Mucosa of rectum (tissue), 2 donors: ENCODE measurements at regions not wholly inside any gene's neighbourhood (a gene's known extent, or its start where the extent isn't known, plus 50 kb on each side); places are given as distances from the start of the nearest gene placed in this dataset.

ENCODE experiments used
- H3K27ac ChIP-seq, 2 donors: one replicate each; pipeline ENCODE4 v1.7.0; 2013; ENCODE audit warnings: inconsistent platforms in 2 of 2, low read depth in 2 of 2, low read length in 2 of 2
- H3K27me3 ChIP-seq, 2 donors: one replicate each; pipeline ENCODE4 v1.7.0; 2013; ENCODE audit warnings: low read length in 2 of 2; ENCODE audit not compliant: control insufficient read depth in 2 of 2, insufficient read depth in 2 of 2
- H3K36me3 ChIP-seq, 2 donors: one replicate each; pipeline ENCODE4 v1.7.0; 2013; ENCODE audit warnings: low read length in 2 of 2; ENCODE audit not compliant: control insufficient read depth in 2 of 2, insufficient read depth in 2 of 2
- H3K4me1 ChIP-seq, 2 donors: one replicate each; pipeline ENCODE4 v1.7.0; 2013; ENCODE audit warnings: low read length in 2 of 2, mild to moderate bottlenecking in 1 of 2; ENCODE audit not compliant: control insufficient read depth in 2 of 2, insufficient read depth in 2 of 2
- H3K4me3 ChIP-seq, 2 donors: one replicate each; pipeline ENCODE4 v1.7.0; 2013; ENCODE audit warnings: low read length in 2 of 2
- H3K9ac ChIP-seq, 2 donors: one replicate each; pipeline ENCODE4 v1.7.0; 2013; ENCODE audit warnings: low read length in 2 of 2, low read depth in 1 of 2, mild to moderate bottlenecking in 1 of 2
- H3K9me3 ChIP-seq, 2 donors: one replicate each; pipeline ENCODE4 v1.7.0; 2013; ENCODE audit warnings: low read length in 2 of 2; ENCODE audit not compliant: control insufficient read depth in 2 of 2
- donor health status: healthy.
- donor health status: Normal muscosa, but diverticular disease.

- Histone ChIP-seq H3K36me3 (no peaks in the 10 kb centered on the region), H3K9ac (no peak overlapping the region)
Measured at GRCh38 chr1:218692808-218693207, 347.7 kb downstream of the TGFB2 start.

GRCh38 chr1:218693599-218693998 lies 348.5 kb downstream of the TGFB2 start:
- Histone ChIP-seq H3K4me3 (no peak overlapping the region), H3K4me1 (no peaks in the 10 kb centered on the region), H3K9ac (no peak overlapping the region), H3K9me3 (no peaks in the 10 kb centered on the region), H3K27ac (no peak overlapping the region), H3K36me3 (no peaks in the 10 kb centered on the region), H3K27me3 (no peaks in the 10 kb centered on the region)

More at GRCh38 chr1:218692808-218693207, 347.7 kb downstream of the TGFB2 start:
- Histone ChIP-seq H3K4me1 (no peaks in the 10 kb centered on the region), H3K27me3 (no peaks in the 10 kb centered on the region), H3K9me3 (no peaks in the 10 kb centered on the region), H3K27ac (no peak overlapping the region), H3K4me3 (no peak overlapping the region)

DNA sequence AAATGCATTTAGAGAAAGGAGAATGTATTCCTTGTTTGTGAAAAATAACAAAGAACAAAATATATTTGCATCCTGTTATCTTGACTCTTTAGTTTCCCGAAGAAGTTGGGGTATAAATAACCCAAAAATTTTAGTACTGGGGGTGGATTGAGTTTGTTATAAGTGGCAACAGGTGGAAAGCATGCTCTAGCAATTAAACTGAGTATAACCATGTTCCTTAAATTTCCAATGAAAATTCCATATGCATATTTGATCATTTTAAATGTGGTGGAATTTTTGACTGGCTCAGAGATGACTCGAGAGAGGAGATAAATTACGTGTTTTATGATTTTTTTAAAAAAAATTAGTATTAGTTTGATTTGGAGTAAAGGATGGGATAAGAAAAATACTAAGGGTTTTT lies 348.9 kb downstream of the TGFB2 start:
- no peak overlapping the region for H3K4me3 ChIP-seq
- no peaks in the 10 kb centered on the region for H3K9me3 ChIP-seq
- no peak overlapping the region for H3K27ac ChIP-seq
- H3K9ac ChIP-seq = no peak overlapping the region
- no peaks in the 10 kb centered on the region for H3K27me3 ChIP-seq
- H3K36me3 ChIP-seq = no peaks in the 10 kb centered on the region
- no peaks in the 10 kb centered on the region for H3K4me1 ChIP-seq

DNA sequence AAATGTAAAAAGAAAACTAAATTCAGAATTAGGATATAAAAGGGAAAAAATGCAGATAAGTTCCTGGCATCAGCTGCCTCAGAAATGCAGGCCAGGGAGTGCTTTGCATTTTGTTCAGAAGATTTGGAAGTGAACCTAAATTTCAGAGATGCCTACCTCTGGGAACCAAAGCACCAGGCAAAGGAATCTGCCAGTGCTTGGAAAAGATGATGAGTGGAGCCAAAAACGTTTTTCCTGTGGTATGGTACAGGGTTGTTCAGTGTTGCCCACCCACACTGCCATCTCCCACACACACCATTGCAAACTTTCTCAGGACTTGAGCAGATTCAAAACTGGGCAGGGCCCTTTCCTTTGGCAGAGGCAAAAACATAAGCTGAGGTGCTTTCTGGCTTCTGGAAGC lies 349.5 kb downstream of the TGFB2 start:
- H3K9me3 ChIP-seq = no peaks in the 10 kb centered on the region
- no peaks in the 10 kb centered on the region for H3K4me1 ChIP-seq
- H3K9ac ChIP-seq = no peak overlapping the region
- H3K36me3 ChIP-seq = no peaks in the 10 kb centered on the region
- H3K27me3 ChIP-seq = no peaks in the 10 kb centered on the region
- no peak overlapping the region for H3K27ac ChIP-seq
- H3K4me3 ChIP-seq = no peak overlapping the region

DNA sequence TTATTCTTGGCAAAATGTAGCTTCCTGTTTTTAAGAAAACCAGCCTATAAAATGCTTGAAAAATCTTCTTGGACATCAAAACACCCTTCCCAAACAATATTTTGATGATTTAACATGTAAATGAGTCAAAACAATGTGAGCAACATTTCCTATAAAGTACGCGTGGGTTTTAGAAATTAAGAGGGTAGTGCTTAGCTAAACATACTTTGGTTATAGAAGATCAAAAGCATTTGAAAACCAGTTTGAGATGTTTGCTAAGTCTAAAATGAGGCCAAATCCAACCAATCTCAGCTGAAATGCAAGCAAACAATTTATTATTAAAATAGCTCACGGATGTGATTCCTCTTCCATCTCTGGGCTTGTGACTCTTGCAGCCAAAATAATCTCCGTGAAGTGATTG lies 350.4 kb downstream of the TGFB2 start:
- H3K27me3 ChIP-seq = no peaks in the 10 kb centered on the region
- no peak overlapping the region for H3K4me3 ChIP-seq
- no peaks in the 10 kb centered on the region for H3K9me3 ChIP-seq
- H3K27ac ChIP-seq = no peak overlapping the region
- no peak overlapping the region for H3K9ac ChIP-seq
- no peaks in the 10 kb centered on the region for H3K4me1 ChIP-seq
- no peaks in the 10 kb centered on the region for H3K36me3 ChIP-seq

- H3K27ac ChIP-seq = no peak overlapping the region
- H3K4me3 ChIP-seq = no peak overlapping the region
- H3K4me1 ChIP-seq = no peaks in the 10 kb centered on the region
- H3K9me3 ChIP-seq = no peaks in the 10 kb centered on the region
- H3K9ac ChIP-seq = no peak overlapping the region
- no peaks in the 10 kb centered on the region for H3K27me3 ChIP-seq
- H3K36me3 ChIP-seq = no peaks in the 10 kb centered on the region
Measured at GRCh38 chr1:218698141-218698540, 353.0 kb downstream of the TGFB2 start.

DNA sequence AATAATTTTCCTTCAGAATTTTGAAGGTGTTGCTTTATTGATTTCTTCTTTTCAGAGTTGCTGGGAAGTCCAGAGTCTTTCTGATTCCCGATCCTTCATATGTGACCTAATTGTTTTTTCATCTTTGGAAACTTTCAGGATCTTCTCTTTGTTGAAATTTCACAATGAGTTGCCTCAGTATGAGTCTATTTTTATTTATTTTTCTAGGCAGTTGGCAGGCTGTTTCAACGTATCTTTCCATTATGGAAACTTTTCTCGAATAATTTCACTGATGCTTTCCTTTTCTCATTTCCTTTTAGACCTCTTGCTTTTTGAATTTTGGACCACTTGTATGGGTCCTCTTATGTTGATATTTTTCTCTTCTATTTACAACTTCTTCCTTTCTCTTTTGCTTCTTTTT lies 354.3 kb downstream of the TGFB2 start:
- no peak overlapping the region for H3K27ac ChIP-seq
- no peaks in the 10 kb centered on the region for H3K27me3 ChIP-seq
- no peak overlapping the region for H3K4me3 ChIP-seq
- no peaks in the 10 kb centered on the region for H3K36me3 ChIP-seq
- H3K4me1 ChIP-seq = no peaks in the 10 kb centered on the region
- no peak overlapping the region for H3K9ac ChIP-seq
- no peaks in the 10 kb centered on the region for H3K9me3 ChIP-seq

DNA sequence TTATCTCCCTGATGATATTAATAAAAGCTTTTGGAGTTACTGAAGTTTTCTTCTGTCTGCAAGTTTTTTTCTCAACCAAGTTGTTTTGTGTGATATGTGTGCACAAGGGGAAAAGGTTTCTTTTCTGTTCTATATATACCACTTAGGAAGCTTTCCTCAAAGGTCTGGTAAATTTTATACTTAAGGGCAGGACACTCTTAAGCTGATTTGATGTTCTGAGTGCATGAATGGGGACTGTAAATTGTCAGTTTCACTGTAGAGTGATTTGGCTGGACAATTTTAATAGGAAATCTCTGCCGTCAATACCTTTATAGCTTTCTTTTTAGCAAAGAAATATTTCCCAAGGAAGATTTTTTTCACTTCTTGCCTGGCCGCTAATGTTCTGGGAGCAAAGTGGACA lies 354.7 kb downstream of the TGFB2 start:
- Histone ChIP-seq H3K27me3 (no peaks in the 10 kb centered on the region), H3K4me1 (no peaks in the 10 kb centered on the region), H3K27ac (no peak overlapping the region), H3K9ac (no peak overlapping the region), H3K4me3 (no peak overlapping the region), H3K36me3 (no peaks in the 10 kb centered on the region), H3K9me3 (no peaks in the 10 kb centered on the region)

GRCh38 chr1:218700666-218701065 lies 355.5 kb downstream of the TGFB2 start:
- no peak overlapping the region for H3K4me3 ChIP-seq
- H3K27ac ChIP-seq = no peak overlapping the region
- H3K9ac ChIP-seq = no peak overlapping the region
- H3K36me3 ChIP-seq = no peaks in the 10 kb centered on the region
- no peaks in the 10 kb centered on the region for H3K27me3 ChIP-seq
- no peaks in the 10 kb centered on the region for H3K4me1 ChIP-seq
- no peaks in the 10 kb centered on the region for H3K9me3 ChIP-seq

- Histone ChIP-seq H3K4me1 (no peaks in the 10 kb centered on the region), H3K4me3 (no peak overlapping the region), H3K27ac (no peak overlapping the region), H3K9me3 (no peaks in the 10 kb centered on the region), H3K9ac (no peak overlapping the region), H3K36me3 (no peaks in the 10 kb centered on the region), H3K27me3 (no peaks in the 10 kb centered on the region)
Measured at GRCh38 chr1:218701131-218701530, 356.0 kb downstream of the TGFB2 start.

- H3K4me3 ChIP-seq = no peak overlapping the region
- H3K27me3 ChIP-seq = no peaks in the 10 kb centered on the region
- no peak overlapping the region for H3K27ac ChIP-seq
- H3K9ac ChIP-seq = no peak overlapping the region
- no peaks in the 10 kb centered on the region for H3K36me3 ChIP-seq
- no peaks in the 10 kb centered on the region for H3K9me3 ChIP-seq
- no peaks in the 10 kb centered on the region for H3K4me1 ChIP-seq
Measured at GRCh38 chr1:218702775-218703174, 357.6 kb downstream of the TGFB2 start.
